Nucleus accumbens (tissue), 56 donors: ENCODE measurements at regions not wholly inside any gene's neighbourhood (a gene's known extent, or its start where the extent isn't known, plus 50 kb on each side); places are given as distances from the start of the nearest gene placed in this dataset.

ENCODE experiments used
- DNase-seq, 56 donors: peaks; one replicate each; lab custom pipeline; 2025; lab: John Stamatoyannopoulos, UW

- no peak for DNase-seq
Observed at GRCh38 chr20:62560162-62560561, 82.1 kb upstream of the SLCO4A1 start.

GRCh38 chr20:62561182-62561581 is 81.1 kb upstream of the SLCO4A1 start:
- no peak for DNase-seq

GRCh38 chr20:62561948-62562347 is 80.4 kb upstream of the SLCO4A1 start:
- DNase-seq: no peak

- no peak for DNase-seq
Observed at GRCh38 chr20:62562831-62563230, 79.5 kb upstream of the SLCO4A1 start.

GRCh38 chr20:62563561-62563960 is 78.7 kb upstream of the SLCO4A1 start:
- DNase-seq: no peak

GRCh38 chr20:62564456-62565245 is 77.7 kb upstream of the SLCO4A1 start:
- no peak for DNase-seq

- DNase-seq: no peak
Observed at GRCh38 chr20:62566266-62566665, 76.0 kb upstream of the SLCO4A1 start.

- no peak for DNase-seq
Observed at GRCh38 chr20:62566771-62567170, 75.5 kb upstream of the SLCO4A1 start.

GRCh38 chr20:62567246-62568044 is 74.9 kb upstream of the SLCO4A1 start:
- no peak for DNase-seq

- no peak for DNase-seq
Observed at GRCh38 chr20:62568045-62568389, 74.3 kb upstream of the SLCO4A1 start.

- no peak for DNase-seq
Observed at GRCh38 chr20:62569615-62570014, 72.7 kb upstream of the SLCO4A1 start.

GRCh38 chr20:62570403-62570802 is 71.9 kb upstream of the SLCO4A1 start:
- no peak for DNase-seq

- DNase-seq: no peak
Observed at GRCh38 chr20:62570897-62571668, 71.2 kb upstream of the SLCO4A1 start.

- DNase-seq: no peak
Observed at GRCh38 chr20:62571669-62572344, 70.5 kb upstream of the SLCO4A1 start.

GRCh38 chr20:62572980-62573379 is 69.3 kb upstream of the SLCO4A1 start:
- no peak for DNase-seq

GRCh38 chr20:62573817-62574216 is 68.5 kb upstream of the SLCO4A1 start:
- no peak for DNase-seq

GRCh38 chr20:62574230-62574993 is 67.9 kb upstream of the SLCO4A1 start:
- no peak for DNase-seq

GRCh38 chr20:62575976-62576722 is 66.2 kb upstream of the SLCO4A1 start:
- peak in 36 of 56 donors; percentile 2 to 79 (median 24) for DNase-seq
